ENCODE measurements at regions not wholly inside any gene's neighbourhood (a gene's known extent, or its start where the extent isn't known, plus 50 kb on each side); places are given as distances from the start of the nearest gene placed in this dataset.
A peak's percentile ranks its signal among the peaks of the same experiment; 100 is the strongest.

DNA sequence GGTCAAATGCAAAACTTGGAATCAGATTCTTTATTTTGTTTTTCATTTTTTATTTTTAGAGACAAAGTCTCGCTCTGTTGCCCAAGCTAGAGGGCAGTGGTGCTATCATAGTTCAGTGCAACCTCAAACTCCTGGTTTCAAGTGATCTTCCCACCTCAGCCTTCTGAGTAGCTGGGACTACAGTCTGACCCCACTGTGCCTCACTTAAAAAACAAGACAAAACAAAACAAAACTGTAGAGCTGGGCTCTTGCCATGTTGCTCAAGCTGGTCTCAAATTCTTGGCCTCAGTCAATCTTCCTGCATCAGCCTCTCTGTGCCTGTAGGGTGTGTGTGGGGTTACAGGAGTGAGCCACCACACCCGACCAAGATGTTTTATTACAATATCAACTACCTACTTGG, 396.0 kb upstream of the USP24 start:
- Histone ChIP-seq H2AFZ (ENCODE audit: low read length) (no peak overlapping the region), H3K9me3 (ENCODE audit: low read length) (peaks cover 20% of the 10 kb centered on the region), H3K4me1 (ENCODE audit: insufficient read depth, low read length) (peaks cover 11% of the 10 kb centered on the region), H4K20me1 (ENCODE audit: insufficient read depth, low read length) (no peaks in the 10 kb centered on the region), H3K27me3 (ENCODE audit: control insufficient read depth in 1 of 2, insufficient read depth in 2 of 2, low read length in 2 of 2) (no peaks in the 10 kb centered on the region; a peak in 1 of 5 replicates), H3K9ac (ENCODE audit: insufficient read depth, low read depth, low read length) (no peak overlapping the region), H3K27ac (ENCODE audit: extremely low read length, insufficient read depth, low read length) (no peak overlapping the region), H3K4me3 (replicated peaks in 1 of 3; ENCODE audit: insufficient read depth in 1 of 3, low read depth in 2 of 3, low read length in 3 of 3) (no peak overlapping the region), H3K36me3 (replicated peaks in 1 of 2; ENCODE audit: control insufficient read depth in 1 of 2, insufficient read depth in 2 of 2, low read length in 2 of 2) (no peaks in the 10 kb centered on the region), H3K4me2 (ENCODE audit: low read depth, low read length) (no peak overlapping the region), H3K79me2 (ENCODE audit: insufficient read depth, low read length) (no peaks in the 10 kb centered on the region)
- POLR2A ChIA-PET: no interaction called here
- no TSS peak for BruUV-seq (replicated peaks)
- TF ChIP-seq, protein P1, sequence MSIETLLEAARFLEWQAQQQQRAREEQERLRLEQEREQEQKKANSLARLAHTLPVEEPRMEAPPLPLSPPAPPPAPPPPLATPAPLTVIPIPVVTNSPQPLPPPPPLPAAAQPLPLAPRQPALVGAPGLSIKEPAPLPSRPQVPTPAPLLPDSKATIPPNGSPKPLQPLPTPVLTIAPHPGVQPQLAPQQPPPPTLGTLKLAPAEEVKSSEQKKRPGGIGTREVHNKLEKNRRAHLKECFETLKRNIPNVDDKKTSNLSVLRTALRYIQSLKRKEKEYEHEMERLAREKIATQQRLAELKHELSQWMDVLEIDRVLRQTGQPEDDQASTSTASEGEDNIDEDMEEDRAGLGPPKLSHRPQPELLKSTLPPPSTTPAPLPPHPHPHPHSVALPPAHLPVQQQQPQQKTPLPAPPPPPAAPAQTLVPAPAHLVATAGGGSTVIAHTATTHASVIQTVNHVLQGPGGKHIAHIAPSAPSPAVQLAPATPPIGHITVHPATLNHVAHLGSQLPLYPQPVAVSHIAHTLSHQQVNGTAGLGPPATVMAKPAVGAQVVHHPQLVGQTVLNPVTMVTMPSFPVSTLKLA (IDR thresholded peaks at IDR 0.05): no peak
- 36% methylated on average over 2 of the region's 2 CpGs for WGBS (ENCODE audit: low lambda C conversion rate)
- FAIRE-seq: no peak
- DNase-seq (ENCODE audit: low spot score): no peak
- CTCF ChIA-PET (ENCODE audit: low intra/inter-chr PET ratio, low total read pairs): no interaction called here
- ATAC-seq: no peak
- in situ Hi-C loops (cut with HindIII; ENCODE audit: extremely low pct_ligation_motif_present, low pct_unique_long_range_greater_than_20kb): no loop called here
- intact Hi-C loops (cut with micrococcal nuclease; ENCODE audit: unreplicated experiment): no loop called here

DNA sequence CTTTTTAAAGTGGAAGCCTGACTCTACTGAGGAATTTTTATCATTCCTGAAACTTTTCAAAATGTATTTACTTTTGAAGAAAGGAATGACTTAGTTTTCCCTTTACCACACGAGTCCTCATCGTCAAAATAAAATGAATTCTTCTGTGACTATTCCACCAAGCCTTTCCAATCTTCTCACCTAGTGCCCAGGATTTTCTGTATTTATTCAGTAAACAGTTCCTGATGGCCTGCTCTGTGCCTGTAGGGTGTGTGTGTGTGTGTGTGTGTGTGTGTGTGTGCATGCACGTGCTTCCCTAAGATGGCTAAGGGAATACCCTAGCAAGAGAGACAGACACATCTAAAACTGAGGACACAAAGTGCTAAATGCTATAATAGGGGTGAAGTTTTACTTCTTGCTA, 395.0 kb upstream of the USP24 start:
- in situ Hi-C loops (cut with HindIII; ENCODE audit: extremely low pct_ligation_motif_present, low pct_unique_long_range_greater_than_20kb): no loop called here
- no peak overlapping the region for H3K9ac ChIP-seq (ENCODE audit: insufficient read depth, low read depth, low read length)
- no peak overlapping the region for H3K4me2 ChIP-seq (ENCODE audit: low read depth, low read length)
- peaks cover 20% of the 10 kb centered on the region for H3K9me3 ChIP-seq (ENCODE audit: low read length)
- H3K36me3 ChIP-seq (replicated peaks in 1 of 2; ENCODE audit: control insufficient read depth in 1 of 2, insufficient read depth in 2 of 2, low read length in 2 of 2): no peaks in the 10 kb centered on the region
- CTCF ChIA-PET (ENCODE audit: low intra/inter-chr PET ratio, low total read pairs): no interaction called here
- H3K27ac ChIP-seq (ENCODE audit: extremely low read length, insufficient read depth, low read length): no peak overlapping the region
- FAIRE-seq (no peak), ATAC-seq (no peak), DNase-seq (ENCODE audit: low spot score) (no peak)
- H3K4me3 ChIP-seq (replicated peaks in 1 of 3; ENCODE audit: insufficient read depth in 1 of 3, low read depth in 2 of 3, low read length in 3 of 3): no peak overlapping the region
- H3K79me2 ChIP-seq (ENCODE audit: insufficient read depth, low read length): no peaks in the 10 kb centered on the region
- 0 out of 2 replicates have a peak, but pooled peaks have one; percentile 38 for TF ChIP-seq BHLHE40 (IDR thresholded peaks at IDR 0.05; ENCODE audit: low read length)
- no peak for TF ChIP-seq MTA1 (CRISPR knock-in tag; IDR thresholded peaks at IDR 0.05; ENCODE audit: borderline replicate concordance)
- no peaks in the 10 kb centered on the region for H4K20me1 ChIP-seq (ENCODE audit: insufficient read depth, low read length)
- no peaks in the 10 kb centered on the region for H3K27me3 ChIP-seq (ENCODE audit: control insufficient read depth in 1 of 2, insufficient read depth in 2 of 2, low read length in 2 of 2)
- POLR2A ChIA-PET: no interaction called here
- intact Hi-C loops (cut with micrococcal nuclease; ENCODE audit: unreplicated experiment): no loop called here
- WGBS (ENCODE audit: low lambda C conversion rate): 0% methylated on average over 3 of the region's 3 CpGs
- no peak overlapping the region for H2AFZ ChIP-seq (ENCODE audit: low read length)
- peaks cover 11% of the 10 kb centered on the region for H3K4me1 ChIP-seq (ENCODE audit: insufficient read depth, low read length)
- no TSS peak for BruUV-seq (replicated peaks)
